H9 (cell line): ENCODE measurements at regions not wholly inside any gene's neighbourhood (a gene's known extent, or its start where the extent isn't known, plus 50 kb on each side); places are given as distances from the start of the nearest gene placed in this dataset.

Experiments
- DNase-seq: peaks from one replicate; pipeline ENCODE4 v3.0.0-alpha.2; 2017
- H2AFZ ChIP-seq: one replicate; pipeline ENCODE4 v1.6.1; 2013; ENCODE audit warnings: mild to moderate bottlenecking, low read length, control low read depth, moderate library complexity
- H2AK5ac ChIP-seq: 2 replicates; pipeline ENCODE4 v1.6.1; 2013; ENCODE audit warnings: low read length, control low read depth, mixed read lengths; ENCODE audit not compliant: insufficient read length
- H2BK120ac ChIP-seq: one replicate; pipeline ENCODE4 v1.6.1; 2013; ENCODE audit warnings: low read depth, mild to moderate bottlenecking, low read length, control low read depth, inconsistent platforms; ENCODE audit not compliant: poor library complexity, severe bottlenecking
- H2BK12ac ChIP-seq: 2 replicates; pipeline ENCODE4 v1.6.1; 2013; ENCODE audit warnings: low read length, control low read depth, mixed read lengths, low read depth; ENCODE audit not compliant: insufficient read length
- H2BK15ac ChIP-seq: 2 replicates; pipeline ENCODE4 v1.6.1; 2013; ENCODE audit warnings: low read depth, low read length, control low read depth
- H2BK20ac ChIP-seq: one replicate; pipeline ENCODE4 v1.6.1; 2013; ENCODE audit warnings: low read depth, mild to moderate bottlenecking, low read length, control low read depth, inconsistent platforms; ENCODE audit not compliant: poor library complexity, severe bottlenecking
- H2BK5ac ChIP-seq: 2 replicates; pipeline ENCODE4 v1.6.1; 2013; ENCODE audit warnings: low read length, control low read depth, mixed read lengths; ENCODE audit not compliant: insufficient read length
- H3K14ac ChIP-seq: 2 replicates; pipeline ENCODE4 v1.6.1; 2013; ENCODE audit warnings: low read length, control low read depth; ENCODE audit not compliant: insufficient read depth
- H3K18ac ChIP-seq: 2 replicates; pipeline ENCODE4 v1.6.1; 2013; ENCODE audit warnings: low read depth, mild to moderate bottlenecking, mixed read lengths, low read length, control low read depth; ENCODE audit not compliant: insufficient read length
- H3K23ac ChIP-seq: 2 replicates; pipeline ENCODE4 v1.6.1; 2013; ENCODE audit warnings: low read length, control low read depth, mixed read lengths, low read depth; ENCODE audit not compliant: insufficient read length
- H3K23me2 ChIP-seq: 2 replicates; pipeline ENCODE4 v1.6.1; 2013; ENCODE audit warnings: low read depth, mild to moderate bottlenecking, mixed read lengths, low read length, control low read depth; ENCODE audit not compliant: insufficient read length, poor library complexity, severe bottlenecking
- H3K27ac ChIP-seq: 2 replicates; pipeline ENCODE4 v1.5.1; 2013; ENCODE audit warnings: low read length, control low read depth, mixed read lengths, low read depth; ENCODE audit not compliant: insufficient read length
- H3K27me3 ChIP-seq: 2 replicates; pipeline ENCODE4 v1.6.1; 2013; ENCODE audit warnings: low read length, control low read depth, inconsistent platforms; ENCODE audit not compliant: insufficient read depth
- H3K4ac ChIP-seq: 2 replicates; pipeline ENCODE4 v1.6.1; 2013; ENCODE audit warnings: low read depth, mild to moderate bottlenecking, control low read depth, inconsistent platforms, low read length, moderate library complexity
- H3K4me1 ChIP-seq: 2 replicates; pipeline ENCODE4 v1.6.1; 2013; ENCODE audit warnings: low read length, control low read depth, inconsistent platforms; ENCODE audit not compliant: insufficient read depth
- H3K4me2 ChIP-seq: 2 replicates; pipeline ENCODE4 v1.6.1; 2013; ENCODE audit warnings: low read length, control low read depth, mixed read lengths; ENCODE audit not compliant: insufficient read length, insufficient read depth
- H3K56ac ChIP-seq: 2 replicates; pipeline ENCODE4 v1.6.1; 2013; ENCODE audit warnings: low read depth, mild to moderate bottlenecking, mixed read lengths, low read length, control low read depth; ENCODE audit not compliant: insufficient read length
- H3K79me1 ChIP-seq: 2 replicates; pipeline ENCODE4 v1.6.1; 2013; ENCODE audit warnings: low read depth, mild to moderate bottlenecking, moderate library complexity, low read length, control low read depth, inconsistent platforms; ENCODE audit not compliant: insufficient read depth, poor library complexity, severe bottlenecking
- H3K79me2 ChIP-seq: 2 replicates; pipeline ENCODE4 v1.6.1; 2013; ENCODE audit warnings: low read length, control low read depth, inconsistent platforms; ENCODE audit not compliant: insufficient read depth
- H3K9ac ChIP-seq: 2 replicates; pipeline ENCODE4 v1.6.1; 2013; ENCODE audit warnings: low read length, control low read depth, mixed read lengths; ENCODE audit not compliant: insufficient read length; ENCODE audit errors: extremely low read depth
- H3K9me3 ChIP-seq: one replicate; pipeline ENCODE4 v1.6.1; 2013; ENCODE audit warnings: low read depth, low read length, inconsistent platforms; ENCODE audit not compliant: control insufficient read depth
- H3T11ph ChIP-seq: one replicate; pipeline ENCODE4 v1.6.1; 2013; ENCODE audit warnings: mild to moderate bottlenecking, low read length, control low read depth, inconsistent platforms
- H4K20me1 ChIP-seq: one replicate; pipeline ENCODE4 v1.6.1; 2013; ENCODE audit not compliant: control insufficient read depth, insufficient read length, insufficient read depth
- H4K5ac ChIP-seq: 2 replicates; pipeline ENCODE4 v1.6.1; 2013; ENCODE audit warnings: low read depth, mild to moderate bottlenecking, mixed read lengths, low read length, control low read depth; ENCODE audit not compliant: insufficient read length
- H4K8ac ChIP-seq: replicated peaks from 2 replicates; pipeline ENCODE4 v1.6.1; 2013; ENCODE audit warnings: low read length, control low read depth, mixed read lengths, low read depth; ENCODE audit not compliant: insufficient read length
- H4K91ac ChIP-seq: 2 replicates; pipeline ENCODE4 v1.6.1; 2013; ENCODE audit warnings: low read depth, mild to moderate bottlenecking, moderate library complexity, mixed read lengths, low read length, control low read depth; ENCODE audit not compliant: insufficient read length
- H3K27ac Mint-ChIP-seq, 3 experiments: 2 replicates in 2 of 3; 3 replicates in 1 of 3; pipeline ENCODE4 v1.8.0; 2020 to 2021; ENCODE audit warnings: mixed read lengths in 3 of 3, mild to moderate bottlenecking in 1 of 3, moderate library complexity in 1 of 3
- H3K27me3 Mint-ChIP-seq: 2 replicates; pipeline ENCODE4 v1.8.0; 2021; ENCODE audit warnings: low read depth, mild to moderate bottlenecking, moderate library complexity, mixed read lengths
- H3K36me3 Mint-ChIP-seq, 3 experiments: 2 replicates in 2 of 3; 3 replicates in 1 of 3; pipeline ENCODE4 v1.8.0; 2020 to 2021; ENCODE audit warnings: low read depth in 3 of 3, mixed read lengths in 3 of 3; ENCODE audit not compliant: insufficient read depth in 1 of 3
- H3K4me1 Mint-ChIP-seq, 2 experiments: 2 replicates each; pipeline ENCODE4 v1.8.0; 2020; ENCODE audit warnings: mixed read lengths in 2 of 2
- H3K4me3 Mint-ChIP-seq, 2 experiments: 2 replicates in 1 of 2; 3 replicates in 1 of 2; pipeline ENCODE4 v1.8.0; 2020 to 2021; ENCODE audit warnings: mild to moderate bottlenecking in 2 of 2, mixed read lengths in 2 of 2, moderate library complexity in 1 of 2
- H3K9me3 Mint-ChIP-seq, 2 experiments: 2 replicates in 1 of 2; 3 replicates in 1 of 2; pipeline ENCODE4 v1.8.0; 2020; ENCODE audit warnings: mild to moderate bottlenecking in 2 of 2, mixed read lengths in 2 of 2, moderate library complexity in 1 of 2
- WGBS: extraction: QIAGEN DNeasy Blood & Tissue Kit; methylation state at CpG from one replicate; pipeline ENCODE4 v1.1.7; 2013; ENCODE audit warnings: missing lambda C conversion rate, low lambda C conversion rate, mixed read lengths; ENCODE audit not compliant: insufficient read length; ENCODE audit errors: extremely low coverage; 5-methylcytosine and 5-hydroxymethylcytosine counted together
- TF ChIP-seq, protein P1 (sequence below): fragments of 200-600 bp; sonication (generic); conservative IDR thresholded peaks from 3 replicates; pipeline ENCODE4 v1.8.0; 2021; ENCODE audit warnings: antibody characterized with exemption, mild to moderate bottlenecking

- H3K79me1 ChIP-seq = no peaks in the 10 kb centered on the region
- no peak overlapping the region for H2BK12ac ChIP-seq
- no peak overlapping the region for H3K27ac ChIP-seq
- no peak overlapping the region for H3K4me2 ChIP-seq
- no peak overlapping the region for H3T11ph ChIP-seq
- H2BK15ac ChIP-seq = no peak overlapping the region
- no peak overlapping the region for H3K18ac ChIP-seq
- no peak overlapping the region for H4K91ac ChIP-seq
- H4K5ac ChIP-seq = no peak overlapping the region
- no CpG with 5 or more reads among the region's 10 CpGs for WGBS
- Mint-ChIP-seq H3K4me3 (no peak overlapping the region), H3K36me3 (peaks cover 3 to 10% (median 8%) of the 10 kb centered on the region in 3 experiments; a peak in 6 of 7 replicates), H3K9me3 (no peaks in the 10 kb centered on the region), H3K4me1 (peaks cover 30 to 36% of the 10 kb centered on the region in 2 experiments), H3K27me3 (no peaks in the 10 kb centered on the region), H3K27ac (no peak overlapping the region)
- no peaks in the 10 kb centered on the region for H3K79me2 ChIP-seq
- TF ChIP-seq, protein P1, sequence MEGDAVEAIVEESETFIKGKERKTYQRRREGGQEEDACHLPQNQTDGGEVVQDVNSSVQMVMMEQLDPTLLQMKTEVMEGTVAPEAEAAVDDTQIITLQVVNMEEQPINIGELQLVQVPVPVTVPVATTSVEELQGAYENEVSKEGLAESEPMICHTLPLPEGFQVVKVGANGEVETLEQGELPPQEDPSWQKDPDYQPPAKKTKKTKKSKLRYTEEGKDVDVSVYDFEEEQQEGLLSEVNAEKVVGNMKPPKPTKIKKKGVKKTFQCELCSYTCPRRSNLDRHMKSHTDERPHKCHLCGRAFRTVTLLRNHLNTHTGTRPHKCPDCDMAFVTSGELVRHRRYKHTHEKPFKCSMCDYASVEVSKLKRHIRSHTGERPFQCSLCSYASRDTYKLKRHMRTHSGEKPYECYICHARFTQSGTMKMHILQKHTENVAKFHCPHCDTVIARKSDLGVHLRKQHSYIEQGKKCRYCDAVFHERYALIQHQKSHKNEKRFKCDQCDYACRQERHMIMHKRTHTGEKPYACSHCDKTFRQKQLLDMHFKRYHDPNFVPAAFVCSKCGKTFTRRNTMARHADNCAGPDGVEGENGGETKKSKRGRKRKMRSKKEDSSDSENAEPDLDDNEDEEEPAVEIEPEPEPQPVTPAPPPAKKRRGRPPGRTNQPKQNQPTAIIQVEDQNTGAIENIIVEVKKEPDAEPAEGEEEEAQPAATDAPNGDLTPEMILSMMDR = no peak
- no peak for DNase-seq
- H3K4me1 ChIP-seq = no peaks in the 10 kb centered on the region; the same call in 1 of the 2 replicates
- H3K9me3 ChIP-seq = no peaks in the 10 kb centered on the region
- H3K56ac ChIP-seq = no peak overlapping the region
- no peak overlapping the region for H3K9ac ChIP-seq
- H3K4ac ChIP-seq = no peak overlapping the region
- H3K23me2 ChIP-seq = no peaks in the 10 kb centered on the region
- H2BK120ac ChIP-seq = no peak overlapping the region
- no peak overlapping the region for H2BK5ac ChIP-seq
- H3K23ac ChIP-seq = no peak overlapping the region
- no peak overlapping the region for H2BK20ac ChIP-seq
- no peak overlapping the region for H2AFZ ChIP-seq
- no peak overlapping the region for H4K8ac ChIP-seq
- no peaks in the 10 kb centered on the region for H4K20me1 ChIP-seq
- H2AK5ac ChIP-seq = no peak overlapping the region
- peak overlapping the region; percentile 6; the same call in 1 of the 2 replicates for H3K14ac ChIP-seq
- no peaks in the 10 kb centered on the region for H3K27me3 ChIP-seq
These were observed 201.0 kb downstream of the GLI2 start for GRCh38 chr2:120936476-120937334.
